ENCODE measurements at regions not wholly inside any gene's neighbourhood (a gene's known extent, or its start where the extent isn't known, plus 50 kb on each side); places are given as distances from the start of the nearest gene placed in this dataset.
A peak's percentile ranks its signal among the peaks of the same experiment; 100 is the strongest.

- no peak overlapping the region for H2BK12ac ChIP-seq (ENCODE audit: low read length in 2 of 2)
- H4K91ac ChIP-seq (ENCODE audit: low read length): no peak overlapping the region
- no peak overlapping the region for H2BK15ac ChIP-seq (ENCODE audit: low read depth, poor library complexity, severe bottlenecking)
- no peaks in the 10 kb centered on the region for H3K9me3 ChIP-seq (ENCODE audit: control insufficient read depth, low read length)
- H3K4ac ChIP-seq (ENCODE audit: low read depth in 1 of 2, low read length in 2 of 2): no peak overlapping the region
- H3K4me2 ChIP-seq (ENCODE audit: low read length, poor library complexity, severe bottlenecking): no peak overlapping the region
- H2BK120ac ChIP-seq (ENCODE audit: low read depth, low read length): no peak overlapping the region
- H3K9ac ChIP-seq (ENCODE audit: low read length): no peak overlapping the region
- H2AK5ac ChIP-seq (ENCODE audit: low read length, severe bottlenecking): no peak overlapping the region
- H2AFZ ChIP-seq (ENCODE audit: low read depth, low read length): no peak overlapping the region
- H3K27me3 ChIP-seq (ENCODE audit: control insufficient read depth in 1 of 2, insufficient read depth in 1 of 2, low read length in 2 of 2): no peaks in the 10 kb centered on the region
- H2BK5ac ChIP-seq (ENCODE audit: low read depth, low read length, poor library complexity, severe bottlenecking): no peak overlapping the region
- H3K27ac ChIP-seq (ENCODE audit: low read length, poor library complexity, severe bottlenecking): no peak overlapping the region
- no peak overlapping the region for H3K14ac ChIP-seq (ENCODE audit: low read length in 2 of 2)
- H3K23ac ChIP-seq (ENCODE audit: low read length in 2 of 2): no peak overlapping the region
- H3K4me3 ChIP-seq (ENCODE audit: insufficient read depth in 1 of 2, low read depth in 1 of 2, low read length in 2 of 2): no peak overlapping the region
- no peaks in the 10 kb centered on the region for H3K36me3 ChIP-seq (ENCODE audit: control insufficient read depth in 1 of 2, insufficient read depth in 2 of 2, low read depth in 1 of 2, low read length in 2 of 2)
- no CpG with 5 or more reads among the region's 3 CpGs for WGBS
- peak; percentile 12 for DNase-seq
- no peak overlapping the region for H4K8ac ChIP-seq (ENCODE audit: low read length)
- no peaks in the 10 kb centered on the region for H3K79me1 ChIP-seq (replicated peaks; ENCODE audit: low read length, poor library complexity, severe bottlenecking)
- no peak overlapping the region for H3K18ac ChIP-seq (ENCODE audit: low read depth in 1 of 2, low read length in 2 of 2)
- H3K4me1 ChIP-seq (ENCODE audit: control insufficient read depth, insufficient read depth, low read depth, low read length): no peaks in the 10 kb centered on the region
Measured at GRCh38 chr5:29037716-29038115, 1999.3 kb upstream of the CDH9 start.

GRCh38 chr5:29024052-29024451, 1985.7 kb upstream of the CDH9 start:
- Histone ChIP-seq H3K4me1 (ENCODE audit: control insufficient read depth, insufficient read depth, low read depth, low read length) (no peaks in the 10 kb centered on the region), H2BK5ac (ENCODE audit: low read depth, low read length, poor library complexity, severe bottlenecking) (no peak overlapping the region), H3K14ac (ENCODE audit: low read length in 2 of 2) (no peak overlapping the region), H3K27ac (ENCODE audit: low read length, poor library complexity, severe bottlenecking) (no peak overlapping the region), H2BK120ac (ENCODE audit: low read depth, low read length) (no peak overlapping the region), H4K8ac (ENCODE audit: low read length) (no peak overlapping the region), H2BK12ac (ENCODE audit: low read length in 2 of 2) (no peak overlapping the region), H2AK5ac (ENCODE audit: low read length, severe bottlenecking) (no peak overlapping the region), H3K27me3 (ENCODE audit: control insufficient read depth in 1 of 2, insufficient read depth in 1 of 2, low read length in 2 of 2) (no peaks in the 10 kb centered on the region), H2BK15ac (ENCODE audit: low read depth, poor library complexity, severe bottlenecking) (no peak overlapping the region), H3K23ac (ENCODE audit: low read length in 2 of 2) (no peak overlapping the region), H3K4ac (ENCODE audit: low read depth in 1 of 2, low read length in 2 of 2) (no peak overlapping the region), H3K9me3 (ENCODE audit: control insufficient read depth, low read length) (peaks cover 6% of the 10 kb centered on the region), H3K79me1 (replicated peaks; ENCODE audit: low read length, poor library complexity, severe bottlenecking) (no peaks in the 10 kb centered on the region), H3K18ac (ENCODE audit: low read depth in 1 of 2, low read length in 2 of 2) (no peak overlapping the region), H3K4me3 (ENCODE audit: insufficient read depth in 1 of 2, low read depth in 1 of 2, low read length in 2 of 2) (no peak overlapping the region), H4K91ac (ENCODE audit: low read length) (no peak overlapping the region), H3K4me2 (ENCODE audit: low read length, poor library complexity, severe bottlenecking) (no peak overlapping the region), H2AFZ (ENCODE audit: low read depth, low read length) (no peak overlapping the region), H3K36me3 (ENCODE audit: control insufficient read depth in 1 of 2, insufficient read depth in 2 of 2, low read depth in 1 of 2, low read length in 2 of 2) (no peaks in the 10 kb centered on the region), H3K9ac (ENCODE audit: low read length) (no peak overlapping the region)
- DNase-seq: no peak
- WGBS: 100% methylated on average over 1 of the region's 4 CpGs

- Histone ChIP-seq H4K91ac (ENCODE audit: low read length) (no peak overlapping the region), H3K9me3 (ENCODE audit: control insufficient read depth, low read length) (peaks cover 6% of the 10 kb centered on the region), H2AFZ (ENCODE audit: low read depth, low read length) (no peak overlapping the region), H2BK15ac (ENCODE audit: low read depth, poor library complexity, severe bottlenecking) (no peak overlapping the region), H3K4ac (ENCODE audit: low read depth in 1 of 2, low read length in 2 of 2) (no peak overlapping the region), H3K18ac (ENCODE audit: low read depth in 1 of 2, low read length in 2 of 2) (no peak overlapping the region), H3K23ac (ENCODE audit: low read length in 2 of 2) (no peak overlapping the region), H3K4me3 (ENCODE audit: insufficient read depth in 1 of 2, low read depth in 1 of 2, low read length in 2 of 2) (no peak overlapping the region), H2AK5ac (ENCODE audit: low read length, severe bottlenecking) (no peak overlapping the region), H4K8ac (ENCODE audit: low read length) (no peak overlapping the region), H3K14ac (ENCODE audit: low read length in 2 of 2) (no peak overlapping the region), H3K27ac (ENCODE audit: low read length, poor library complexity, severe bottlenecking) (no peak overlapping the region), H3K27me3 (ENCODE audit: control insufficient read depth in 1 of 2, insufficient read depth in 1 of 2, low read length in 2 of 2) (no peaks in the 10 kb centered on the region), H3K4me2 (ENCODE audit: low read length, poor library complexity, severe bottlenecking) (no peak overlapping the region), H3K79me1 (replicated peaks; ENCODE audit: low read length, poor library complexity, severe bottlenecking) (no peaks in the 10 kb centered on the region), H3K4me1 (ENCODE audit: control insufficient read depth, insufficient read depth, low read depth, low read length) (no peaks in the 10 kb centered on the region), H3K9ac (ENCODE audit: low read length) (no peak overlapping the region), H2BK120ac (ENCODE audit: low read depth, low read length) (no peak overlapping the region), H2BK5ac (ENCODE audit: low read depth, low read length, poor library complexity, severe bottlenecking) (no peak overlapping the region), H3K36me3 (ENCODE audit: control insufficient read depth in 1 of 2, insufficient read depth in 2 of 2, low read depth in 1 of 2, low read length in 2 of 2) (no peaks in the 10 kb centered on the region), H2BK12ac (ENCODE audit: low read length in 2 of 2) (no peak overlapping the region)
- no peak for DNase-seq
- WGBS: 52% methylated on average over 2 of the region's 2 CpGs
Measured at GRCh38 chr5:29023541-29023940, 1985.2 kb upstream of the CDH9 start.

GRCh38 chr5:29017501-29017900, 1979.1 kb upstream of the CDH9 start:
- 88% methylated on average over 1 of the region's 3 CpGs for WGBS
- H3K27ac ChIP-seq (ENCODE audit: low read length, poor library complexity, severe bottlenecking): peak overlapping the region; percentile 42

More at GRCh38 chr5:29017501-29017900, 1979.1 kb upstream of the CDH9 start:
- Histone ChIP-seq H3K9me3 (ENCODE audit: control insufficient read depth, low read length) (peaks cover 6% of the 10 kb centered on the region), H3K36me3 (ENCODE audit: control insufficient read depth in 1 of 2, insufficient read depth in 2 of 2, low read depth in 1 of 2, low read length in 2 of 2) (no peaks in the 10 kb centered on the region), H3K14ac (ENCODE audit: low read length in 2 of 2) (no peak overlapping the region), H2AFZ (ENCODE audit: low read depth, low read length) (no peak overlapping the region), H2BK120ac (ENCODE audit: low read depth, low read length) (no peak overlapping the region), H3K9ac (ENCODE audit: low read length) (no peak overlapping the region), H3K27me3 (ENCODE audit: control insufficient read depth in 1 of 2, insufficient read depth in 1 of 2, low read length in 2 of 2) (no peaks in the 10 kb centered on the region), H3K4me2 (ENCODE audit: low read length, poor library complexity, severe bottlenecking) (no peak overlapping the region), H4K91ac (ENCODE audit: low read length) (no peak overlapping the region), H2BK5ac (ENCODE audit: low read depth, low read length, poor library complexity, severe bottlenecking) (no peak overlapping the region), H2BK15ac (ENCODE audit: low read depth, poor library complexity, severe bottlenecking) (no peak overlapping the region), H3K4me3 (ENCODE audit: insufficient read depth in 1 of 2, low read depth in 1 of 2, low read length in 2 of 2) (no peak overlapping the region), H3K23ac (ENCODE audit: low read length in 2 of 2) (no peak overlapping the region), H3K4me1 (ENCODE audit: control insufficient read depth, insufficient read depth, low read depth, low read length) (peaks cover 2% of the 10 kb centered on the region), H3K79me1 (replicated peaks; ENCODE audit: low read length, poor library complexity, severe bottlenecking) (no peaks in the 10 kb centered on the region), H2BK12ac (ENCODE audit: low read length in 2 of 2) (no peak overlapping the region), H4K8ac (ENCODE audit: low read length) (no peak overlapping the region), H3K18ac (ENCODE audit: low read depth in 1 of 2, low read length in 2 of 2) (no peak overlapping the region), H2AK5ac (ENCODE audit: low read length, severe bottlenecking) (no peak overlapping the region), H3K4ac (ENCODE audit: low read depth in 1 of 2, low read length in 2 of 2) (no peak overlapping the region)
- no peak for DNase-seq
